IMR-90 (cell line): ENCODE measurements at regions not wholly inside any gene's neighbourhood (a gene's known extent, or its start where the extent isn't known, plus 50 kb on each side); places are given as distances from the start of the nearest gene placed in this dataset.

ENCODE experiments used
- BHLHE40 ChIP-seq: fragments of 150-350 bp; IDR thresholded peaks from 2 replicates; pipeline ENCODE4 v1.6.1; 2016; ENCODE audit warnings: mild to moderate bottlenecking, low read depth, low read length
- FOS ChIP-seq: fragments of 150-350 bp; IDR thresholded peaks from 2 replicates; pipeline ENCODE4 v1.6.1; 2016; ENCODE audit warnings: low read depth, low read length
- MAFK ChIP-seq: IDR thresholded peaks from 2 replicates; pipeline ENCODE4 v1.6.1; 2012; ENCODE audit warnings: low read depth, low read length, improper control_type of control experiment
- POLR2A ChIP-seq: IDR thresholded peaks from 2 replicates; pipeline ENCODE4 v1.6.1; 2012; ENCODE audit warnings: mild to moderate bottlenecking, low read depth, low read length
- RAD21 ChIP-seq: IDR thresholded peaks from 2 replicates; pipeline ENCODE4 v1.6.1; 2012; ENCODE audit warnings: low read length, improper control_type of control experiment
- RCOR1 ChIP-seq: IDR thresholded peaks from 2 replicates; pipeline ENCODE4 v1.6.1; 2012; ENCODE audit warnings: mild to moderate bottlenecking, low read length, improper control_type of control experiment; ENCODE audit not compliant: insufficient replicate concordance
- RFX5 ChIP-seq: IDR thresholded peaks from 2 replicates; pipeline ENCODE4 v1.8.0; 2012; ENCODE audit warnings: low read depth, mild to moderate bottlenecking, low read length, moderate library complexity
- SMC3 ChIP-seq: fragments of 150-350 bp; IDR thresholded peaks from 2 replicates; pipeline ENCODE4 v1.6.1; 2016; ENCODE audit warnings: low read depth, mild to moderate bottlenecking, antibody characterized with exemption, low read length, moderate library complexity
- TF ChIP-seq, protein P1 (sequence below): conservative IDR thresholded peaks from 2 replicates; pipeline ENCODE4 v1.5.1; 2012; ENCODE audit warnings: mild to moderate bottlenecking, low read depth, low read length, improper control_type of control experiment
- TF ChIP-seq, protein P2 (sequence below): fragments of 150-350 bp; IDR thresholded peaks from 2 replicates; pipeline ENCODE4 v1.6.1; 2016; ENCODE audit warnings: low read depth, mild to moderate bottlenecking, low read length, moderate library complexity, borderline replicate concordance
- TF ChIP-seq, protein P3 (sequence below): fragments of 150-350 bp; IDR thresholded peaks from 2 replicates; pipeline ENCODE4 v1.6.1; 2017; ENCODE audit warnings: mild to moderate bottlenecking, antibody characterized with exemption, low read length, low read depth

DNA sequence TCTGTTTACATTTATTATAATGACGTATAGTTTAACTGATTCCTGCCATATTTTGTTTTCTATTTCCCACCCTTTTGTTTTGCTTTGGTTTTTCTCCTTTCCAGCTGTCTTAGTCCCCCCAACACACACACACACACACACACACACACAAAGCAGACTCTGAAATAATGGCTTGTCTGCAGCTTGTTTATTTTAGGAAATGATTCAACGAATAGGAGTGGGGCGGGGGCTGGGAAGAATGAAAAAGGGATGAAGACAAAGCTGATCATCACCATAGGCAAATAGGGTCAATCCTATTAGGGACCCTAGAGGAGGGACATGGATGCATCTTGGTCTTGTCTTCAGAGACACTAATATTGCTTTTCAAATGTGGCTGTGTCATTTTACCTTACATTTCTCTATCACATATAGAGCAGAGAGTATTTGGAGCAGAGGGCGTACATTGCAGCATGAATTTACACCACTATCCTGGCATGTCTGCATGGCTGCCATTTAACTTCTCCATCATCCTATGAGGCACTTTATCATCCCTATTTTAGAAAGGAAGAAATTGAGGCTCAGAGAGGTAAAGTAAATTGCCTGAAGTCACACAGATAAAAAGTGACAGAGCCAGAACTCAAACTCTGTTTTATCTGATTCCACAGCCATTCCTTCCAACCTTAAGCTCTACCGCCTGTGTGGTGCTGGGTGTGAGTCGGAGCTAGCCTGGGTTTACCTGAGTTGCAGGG, 147.2 kb upstream of the TPM1 start:
- TF ChIP-seq, protein P1, sequence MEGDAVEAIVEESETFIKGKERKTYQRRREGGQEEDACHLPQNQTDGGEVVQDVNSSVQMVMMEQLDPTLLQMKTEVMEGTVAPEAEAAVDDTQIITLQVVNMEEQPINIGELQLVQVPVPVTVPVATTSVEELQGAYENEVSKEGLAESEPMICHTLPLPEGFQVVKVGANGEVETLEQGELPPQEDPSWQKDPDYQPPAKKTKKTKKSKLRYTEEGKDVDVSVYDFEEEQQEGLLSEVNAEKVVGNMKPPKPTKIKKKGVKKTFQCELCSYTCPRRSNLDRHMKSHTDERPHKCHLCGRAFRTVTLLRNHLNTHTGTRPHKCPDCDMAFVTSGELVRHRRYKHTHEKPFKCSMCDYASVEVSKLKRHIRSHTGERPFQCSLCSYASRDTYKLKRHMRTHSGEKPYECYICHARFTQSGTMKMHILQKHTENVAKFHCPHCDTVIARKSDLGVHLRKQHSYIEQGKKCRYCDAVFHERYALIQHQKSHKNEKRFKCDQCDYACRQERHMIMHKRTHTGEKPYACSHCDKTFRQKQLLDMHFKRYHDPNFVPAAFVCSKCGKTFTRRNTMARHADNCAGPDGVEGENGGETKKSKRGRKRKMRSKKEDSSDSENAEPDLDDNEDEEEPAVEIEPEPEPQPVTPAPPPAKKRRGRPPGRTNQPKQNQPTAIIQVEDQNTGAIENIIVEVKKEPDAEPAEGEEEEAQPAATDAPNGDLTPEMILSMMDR = no peak
- TF ChIP-seq RCOR1 (no peak), POLR2A (no peak), RAD21 (no peak; the same call in 1 of the 2 replicates), FOS (peak; percentile 73), SMC3 (no peak), MAFK (no peak), BHLHE40 (peak; percentile 43; the same call in 1 of the 2 replicates), RFX5 (no peak)
- TF ChIP-seq, protein P2, sequence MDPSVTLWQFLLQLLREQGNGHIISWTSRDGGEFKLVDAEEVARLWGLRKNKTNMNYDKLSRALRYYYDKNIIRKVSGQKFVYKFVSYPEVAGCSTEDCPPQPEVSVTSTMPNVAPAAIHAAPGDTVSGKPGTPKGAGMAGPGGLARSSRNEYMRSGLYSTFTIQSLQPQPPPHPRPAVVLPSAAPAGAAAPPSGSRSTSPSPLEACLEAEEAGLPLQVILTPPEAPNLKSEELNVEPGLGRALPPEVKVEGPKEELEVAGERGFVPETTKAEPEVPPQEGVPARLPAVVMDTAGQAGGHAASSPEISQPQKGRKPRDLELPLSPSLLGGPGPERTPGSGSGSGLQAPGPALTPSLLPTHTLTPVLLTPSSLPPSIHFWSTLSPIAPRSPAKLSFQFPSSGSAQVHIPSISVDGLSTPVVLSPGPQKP = no peak
- TF ChIP-seq, protein P3, sequence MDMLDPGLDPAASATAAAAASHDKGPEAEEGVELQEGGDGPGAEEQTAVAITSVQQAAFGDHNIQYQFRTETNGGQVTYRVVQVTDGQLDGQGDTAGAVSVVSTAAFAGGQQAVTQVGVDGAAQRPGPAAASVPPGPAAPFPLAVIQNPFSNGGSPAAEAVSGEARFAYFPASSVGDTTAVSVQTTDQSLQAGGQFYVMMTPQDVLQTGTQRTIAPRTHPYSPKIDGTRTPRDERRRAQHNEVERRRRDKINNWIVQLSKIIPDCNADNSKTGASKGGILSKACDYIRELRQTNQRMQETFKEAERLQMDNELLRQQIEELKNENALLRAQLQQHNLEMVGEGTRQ = no peak
